HUES48 (cell line): ENCODE measurements at regions not wholly inside any gene's neighbourhood (a gene's known extent, or its start where the extent isn't known, plus 50 kb on each side); places are given as distances from the start of the nearest gene placed in this dataset.
"Not testable (repeated sequence)": the region's sequence is repeated elsewhere in the genome, so short reads cannot be mapped to it uniquely, and the experiment has no call there.

Experiments
- H3K27ac ChIP-seq: one replicate; pipeline ENCODE4 v1.7.0; 2013; ENCODE audit warnings: low read depth, low read length, inconsistent platforms
- H3K27me3 ChIP-seq: 2 replicates; pipeline ENCODE4 v1.6.1; 2013; ENCODE audit warnings: mild to moderate bottlenecking, low read length; ENCODE audit not compliant: control insufficient read depth, insufficient read depth
- H3K36me3 ChIP-seq: 2 replicates; pipeline ENCODE4 v1.6.1; 2013; ENCODE audit warnings: low read length; ENCODE audit not compliant: control insufficient read depth, insufficient read depth
- H3K4me1 ChIP-seq: 2 replicates; pipeline ENCODE4 v1.6.1; 2013; ENCODE audit warnings: mild to moderate bottlenecking, low read length; ENCODE audit not compliant: control insufficient read depth, insufficient read depth
- H3K4me3 ChIP-seq: 2 replicates; pipeline ENCODE4 v1.5.1; 2013; ENCODE audit warnings: mild to moderate bottlenecking, low read depth, low read length
- H3K9ac ChIP-seq: 2 replicates; pipeline ENCODE4 v1.6.1; 2013; ENCODE audit warnings: mild to moderate bottlenecking, low read depth, low read length, moderate library complexity
- H3K9me3 ChIP-seq: 2 replicates; pipeline ENCODE4 v1.6.1; 2013; ENCODE audit warnings: low read length; ENCODE audit not compliant: control insufficient read depth, insufficient read depth

GRCh38 chr14:49243777-49244176, 342.4 kb downstream of the RPS29 start:
- H3K4me1 ChIP-seq, H3K9ac ChIP-seq, H3K27ac ChIP-seq, H3K36me3 ChIP-seq, H3K9me3 ChIP-seq, H3K27me3 ChIP-seq, H3K4me3 ChIP-seq: not testable (repeated sequence)

DNA sequence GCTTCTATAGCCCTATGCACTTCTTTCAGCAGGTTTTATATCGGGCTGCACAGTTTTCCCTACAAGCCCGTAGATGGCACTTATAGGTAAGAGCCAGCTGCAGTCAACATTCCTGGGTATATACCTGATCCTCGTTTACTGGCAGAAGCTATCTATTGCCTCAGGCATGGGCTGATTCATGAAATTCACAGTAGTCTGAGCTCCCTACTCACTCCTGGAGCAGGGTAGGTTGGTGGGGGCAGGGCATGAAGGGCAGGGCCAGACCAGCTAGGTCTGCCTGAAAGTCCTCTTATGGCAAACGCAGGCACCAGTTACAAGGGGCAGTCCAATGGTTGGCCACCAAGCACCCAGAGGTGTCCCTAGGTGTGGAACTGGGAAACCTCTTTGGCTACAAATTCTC, 345.8 kb downstream of the RPS29 start:
- no peak overlapping the region for H3K27ac ChIP-seq
- no peaks in the 10 kb centered on the region for H3K36me3 ChIP-seq
- no peak overlapping the region for H3K4me3 ChIP-seq
- H3K27me3 ChIP-seq = no peaks in the 10 kb centered on the region
- H3K9me3 ChIP-seq = peaks cover 12% of the 10 kb centered on the region
- no peak overlapping the region for H3K9ac ChIP-seq
- no peaks in the 10 kb centered on the region for H3K4me1 ChIP-seq

GRCh38 chr14:49228552-49228951, 357.6 kb downstream of the RPS29 start:
- Histone ChIP-seq H3K4me3 (no peak overlapping the region), H3K27me3 (no peaks in the 10 kb centered on the region), H3K27ac (no peak overlapping the region), H3K9me3 (no peaks in the 10 kb centered on the region), H3K4me1 (no peaks in the 10 kb centered on the region), H3K9ac (no peak overlapping the region), H3K36me3 (no peaks in the 10 kb centered on the region)

GRCh38 chr14:49221316-49221715, 364.9 kb downstream of the RPS29 start:
- Histone ChIP-seq H3K27me3 (no peaks in the 10 kb centered on the region), H3K9ac (no peak overlapping the region), H3K27ac (no peak overlapping the region), H3K36me3 (no peaks in the 10 kb centered on the region), H3K4me3 (no peak overlapping the region), H3K9me3 (no peaks in the 10 kb centered on the region), H3K4me1 (no peaks in the 10 kb centered on the region)

DNA sequence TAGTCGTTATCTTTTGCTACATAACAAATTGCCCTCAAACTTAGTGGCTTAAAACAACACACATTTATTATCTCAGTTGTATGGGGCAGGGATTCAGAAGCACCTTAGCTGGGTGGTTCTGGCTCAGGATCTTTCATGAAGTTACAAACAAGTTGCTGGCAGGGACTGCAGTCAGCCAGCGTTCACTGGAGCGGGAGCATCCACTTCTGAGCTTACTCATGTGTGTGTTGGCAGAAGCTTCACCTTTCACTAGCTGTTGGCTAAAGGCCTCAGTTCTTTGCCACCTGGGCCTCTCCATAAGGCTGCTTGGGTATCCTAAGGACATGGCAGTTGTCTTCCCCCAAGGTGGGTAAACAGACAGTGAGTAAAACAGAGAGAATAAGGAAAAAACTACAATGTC, 365.7 kb downstream of the RPS29 start:
- H3K9ac ChIP-seq = no peak overlapping the region
- H3K4me1 ChIP-seq = no peaks in the 10 kb centered on the region
- no peaks in the 10 kb centered on the region for H3K9me3 ChIP-seq
- no peak overlapping the region for H3K4me3 ChIP-seq
- H3K36me3 ChIP-seq = no peaks in the 10 kb centered on the region
- H3K27me3 ChIP-seq = no peaks in the 10 kb centered on the region
- H3K27ac ChIP-seq = no peak overlapping the region

GRCh38 chr14:49218436-49219092, 367.6 kb downstream of the RPS29 start:
- no peaks in the 10 kb centered on the region for H3K36me3 ChIP-seq
- H3K9me3 ChIP-seq = no peaks in the 10 kb centered on the region
- H3K27ac ChIP-seq = no peak overlapping the region
- no peak overlapping the region for H3K4me3 ChIP-seq
- H3K9ac ChIP-seq = no peak overlapping the region
- no peaks in the 10 kb centered on the region for H3K4me1 ChIP-seq
- H3K27me3 ChIP-seq = no peaks in the 10 kb centered on the region

GRCh38 chr14:49212721-49213120, 373.5 kb downstream of the RPS29 start:
- no peak overlapping the region for H3K9ac ChIP-seq
- no peak overlapping the region for H3K4me3 ChIP-seq
- no peak overlapping the region for H3K27ac ChIP-seq
- no peaks in the 10 kb centered on the region for H3K4me1 ChIP-seq
- H3K9me3 ChIP-seq = no peaks in the 10 kb centered on the region
- no peaks in the 10 kb centered on the region for H3K27me3 ChIP-seq
- no peaks in the 10 kb centered on the region for H3K36me3 ChIP-seq

GRCh38 chr14:49209416-49209815, 376.8 kb downstream of the RPS29 start:
- H3K9ac ChIP-seq = no peak overlapping the region
- no peak overlapping the region for H3K4me3 ChIP-seq

DNA sequence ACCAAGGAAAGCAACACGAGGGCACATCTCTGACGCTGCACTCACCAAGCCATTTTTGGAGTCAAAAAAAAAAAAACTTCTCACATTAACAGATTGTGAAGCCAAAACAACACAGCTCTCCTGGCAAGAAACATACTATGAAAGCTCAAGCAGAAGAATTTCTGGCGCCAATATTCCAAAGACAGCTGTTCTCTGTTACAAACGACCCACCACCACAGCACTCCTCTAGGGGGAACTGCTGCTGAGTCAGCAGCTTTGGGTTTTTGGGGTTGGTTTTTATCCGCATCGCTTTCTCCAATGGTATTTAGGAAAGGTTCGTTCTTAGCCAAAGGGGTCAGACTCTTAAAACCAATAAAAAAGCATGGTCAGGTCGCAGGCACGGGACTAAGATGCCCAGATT, 379.4 kb downstream of the RPS29 start:
- H3K4me1 ChIP-seq = no peaks in the 10 kb centered on the region
- no peak overlapping the region for H3K27ac ChIP-seq
- no peaks in the 10 kb centered on the region for H3K36me3 ChIP-seq
- H3K9ac ChIP-seq = no peak overlapping the region
- H3K4me3 ChIP-seq = no peak overlapping the region
- H3K27me3 ChIP-seq = no peaks in the 10 kb centered on the region
- H3K9me3 ChIP-seq = no peaks in the 10 kb centered on the region

More at GRCh38 chr14:49209416-49209815, 376.8 kb downstream of the RPS29 start:
- Histone ChIP-seq H3K27ac (no peak overlapping the region), H3K4me1 (no peaks in the 10 kb centered on the region), H3K27me3 (no peaks in the 10 kb centered on the region), H3K36me3 (no peaks in the 10 kb centered on the region), H3K9me3 (no peaks in the 10 kb centered on the region)

DNA sequence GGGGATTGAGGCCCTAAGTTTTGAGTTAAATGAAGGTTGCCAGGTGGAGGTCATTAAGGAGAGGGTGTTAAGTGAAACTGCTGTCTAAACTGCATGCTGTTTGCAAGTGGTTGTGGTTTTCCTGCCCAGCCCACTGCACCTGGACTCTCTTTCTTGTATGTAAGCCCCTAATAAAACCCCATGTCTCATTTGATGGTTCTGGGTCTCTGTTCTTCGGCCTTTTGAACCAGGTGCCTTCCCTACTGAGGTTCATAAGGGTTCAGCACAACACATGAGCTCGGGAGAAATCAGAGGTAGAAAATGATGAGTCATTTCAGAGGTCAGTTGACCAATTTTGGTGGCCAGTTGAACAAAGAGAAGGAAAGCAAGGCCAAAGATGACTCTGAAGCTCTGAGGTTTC, 382.5 kb downstream of the RPS29 start:
- no peaks in the 10 kb centered on the region for H3K4me1 ChIP-seq
- H3K9ac ChIP-seq = no peak overlapping the region
- H3K4me3 ChIP-seq = no peak overlapping the region
- no peaks in the 10 kb centered on the region for H3K36me3 ChIP-seq
- H3K9me3 ChIP-seq = no peaks in the 10 kb centered on the region
- no peaks in the 10 kb centered on the region for H3K27me3 ChIP-seq
- no peak overlapping the region for H3K27ac ChIP-seq

DNA sequence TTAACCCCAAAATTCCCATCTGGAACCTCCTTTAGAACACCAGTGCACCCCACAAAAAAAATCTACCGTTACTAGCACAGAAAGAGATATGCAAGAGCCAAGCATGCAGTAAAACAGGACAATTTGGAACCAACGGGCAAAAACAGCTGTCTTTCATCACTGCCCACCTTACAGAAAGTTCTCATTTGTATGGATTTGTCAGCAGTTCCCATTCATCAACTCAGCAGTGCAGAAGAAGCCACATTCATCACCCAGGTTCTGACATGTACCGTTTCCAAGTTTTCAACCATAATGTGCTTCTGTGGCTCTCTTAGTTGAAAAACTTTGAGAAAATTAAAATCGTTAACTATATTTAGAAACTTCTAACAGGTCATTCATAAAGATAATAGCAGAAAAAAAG, 387.0 kb downstream of the RPS29 start:
- Histone ChIP-seq H3K9me3 (no peaks in the 10 kb centered on the region), H3K4me1 (no peaks in the 10 kb centered on the region), H3K27me3 (no peaks in the 10 kb centered on the region), H3K9ac (no peak overlapping the region), H3K4me3 (no peak overlapping the region), H3K36me3 (no peaks in the 10 kb centered on the region), H3K27ac (no peak overlapping the region)

- Histone ChIP-seq H3K27ac (no peak overlapping the region), H3K4me3 (no peak overlapping the region), H3K36me3 (no peaks in the 10 kb centered on the region), H3K27me3 (no peaks in the 10 kb centered on the region), H3K4me1 (no peaks in the 10 kb centered on the region), H3K9ac (no peak overlapping the region), H3K9me3 (no peaks in the 10 kb centered on the region)
These were observed 389.9 kb downstream of the RPS29 start for GRCh38 chr14:49196327-49196726.
